Astrocyte (in vitro differentiated cells and primary cell): ENCODE measurements at regions not wholly inside any gene's neighbourhood (a gene's known extent, or its start where the extent isn't known, plus 50 kb on each side); places are given as distances from the start of the nearest gene placed in this dataset.

Experiments
- DNase-seq: peaks from one replicate; pipeline ENCODE4 v3.0.0-alpha.2; 2010; ENCODE audit warnings: low read depth
- FAIRE-seq: peaks from 2 replicates; lab custom pipeline; 2011; peaks lifted over from hg19 to GRCh38; lab: Jason Lieb, UNC
- H2AFZ ChIP-seq: 2 replicates; pipeline ENCODE4 v1.6.0; 2012; ENCODE audit warnings: low read depth, low read length, inconsistent platforms
- H3K27ac ChIP-seq: 2 replicates; pipeline ENCODE4 v1.5.1; 2011; ENCODE audit warnings: low read depth, low read length, inconsistent platforms
- H3K27me3 ChIP-seq: 2 replicates; pipeline ENCODE4 v1.6.0; 2011; ENCODE audit warnings: low read length, inconsistent platforms; ENCODE audit not compliant: insufficient read depth
- H3K36me3 ChIP-seq: 2 replicates; pipeline ENCODE4 v1.5.1; 2011; ENCODE audit warnings: low read length, inconsistent platforms; ENCODE audit not compliant: insufficient read depth
- H3K4me1 ChIP-seq: 2 replicates; pipeline ENCODE4 v1.5.1; 2011; ENCODE audit warnings: low read length, inconsistent platforms; ENCODE audit not compliant: insufficient read depth
- H3K4me2 ChIP-seq: 2 replicates; pipeline ENCODE4 v1.6.0; 2012; ENCODE audit warnings: low read length, inconsistent platforms
- H3K4me3 ChIP-seq: 2 replicates; pipeline ENCODE4 v1.5.1; 2011; ENCODE audit warnings: low read depth, mild to moderate bottlenecking, low read length, inconsistent platforms; ENCODE audit not compliant: insufficient read depth
- H3K79me2 ChIP-seq: 2 replicates; pipeline ENCODE4 v1.6.0; 2012; ENCODE audit warnings: mild to moderate bottlenecking, low read length, inconsistent platforms; ENCODE audit not compliant: insufficient read depth
- H3K9ac ChIP-seq: 2 replicates; pipeline ENCODE4 v1.6.0; 2012; ENCODE audit warnings: mild to moderate bottlenecking, low read length, inconsistent platforms
- H3K9me3 ChIP-seq: 2 replicates; pipeline ENCODE4 v1.5.1; 2012; ENCODE audit warnings: low read depth, mild to moderate bottlenecking, low read length, inconsistent platforms; ENCODE audit not compliant: insufficient read depth
- H4K20me1 ChIP-seq: 2 replicates; pipeline ENCODE4 v1.6.0; 2012; ENCODE audit warnings: low read length, inconsistent platforms; ENCODE audit not compliant: insufficient read depth
- H3K27ac Mint-ChIP-seq: one replicate; pipeline ENCODE4 v1.8.0; 2021; ENCODE audit warnings: mild to moderate bottlenecking, mixed read lengths; ENCODE audit not compliant: unreplicated experiment
- H3K27me3 Mint-ChIP-seq: one replicate; pipeline ENCODE4 v1.8.0; 2021; ENCODE audit warnings: low read depth, mixed read lengths; ENCODE audit not compliant: unreplicated experiment
- H3K36me3 Mint-ChIP-seq: one replicate; pipeline ENCODE4 v1.8.0; 2021; ENCODE audit warnings: low read depth, mixed read lengths; ENCODE audit not compliant: unreplicated experiment
- H3K4me1 Mint-ChIP-seq: one replicate; pipeline ENCODE4 v1.8.0; 2021; ENCODE audit warnings: low read depth, mixed read lengths; ENCODE audit not compliant: unreplicated experiment
- H3K4me3 Mint-ChIP-seq: one replicate; pipeline ENCODE4 v1.8.0; 2021; ENCODE audit warnings: mild to moderate bottlenecking, moderate library complexity, mixed read lengths; ENCODE audit not compliant: unreplicated experiment
- H3K9me3 Mint-ChIP-seq: one replicate; pipeline ENCODE4 v1.8.0; 2021; ENCODE audit warnings: mild to moderate bottlenecking, mixed read lengths; ENCODE audit not compliant: unreplicated experiment
- CTCF ChIP-seq: IDR thresholded peaks from 2 replicates; pipeline ENCODE4 v1.5.1; 2011; ENCODE audit warnings: low read depth, mild to moderate bottlenecking, inconsistent platforms, low read length, moderate library complexity; ENCODE audit not compliant: insufficient read depth
- EZH2 ChIP-seq: IDR thresholded peaks from 2 replicates; pipeline ENCODE4 v1.6.1; 2012; ENCODE audit warnings: mild to moderate bottlenecking, low read length, inconsistent platforms; ENCODE audit not compliant: insufficient read depth

- Histone ChIP-seq H3K36me3 (no peaks in the 10 kb centered on the region), H2AFZ (no peak overlapping the region), H3K4me2 (no peak overlapping the region), H3K9ac (no peak overlapping the region), H3K27me3 (no peaks in the 10 kb centered on the region), H3K4me3 (no peak overlapping the region), H3K9me3 (no peaks in the 10 kb centered on the region), H3K79me2 (no peaks in the 10 kb centered on the region), H4K20me1 (no peaks in the 10 kb centered on the region), H3K27ac (no peak overlapping the region), H3K4me1 (peaks cover 6% of the 10 kb centered on the region)
- H3K27ac Mint-ChIP-seq, result no peak overlapping the region
- peaks cover 14% of the 10 kb centered on the region for H3K4me1 Mint-ChIP-seq
- TF ChIP-seq CTCF (no peak), EZH2 (no peak)
- no peaks in the 10 kb centered on the region for H3K27me3 Mint-ChIP-seq
- H3K9me3 Mint-ChIP-seq, result peaks cover 7% of the 10 kb centered on the region
- DNase-seq (no peak), FAIRE-seq (no peak)
- H3K36me3 Mint-ChIP-seq, result no peaks in the 10 kb centered on the region
- no peak overlapping the region for H3K4me3 Mint-ChIP-seq
Measured at GRCh38 chr1:192758492-192758891, 50.3 kb upstream of the RGS2 start.
